SK-N-MC (cell line): ENCODE measurements at regions not wholly inside any gene's neighbourhood (a gene's known extent, or its start where the extent isn't known, plus 50 kb on each side); places are given as distances from the start of the nearest gene placed in this dataset.

Experiments
- EZH2 ChIP-seq: fragments of 200-600 bp; sonication (generic); IDR thresholded peaks from one replicate; pipeline ENCODE4 v1.6.1; 2017; ENCODE audit warnings: antibody characterized with exemption
- POLR2AphosphoS5 ChIP-seq: IDR thresholded peaks from 2 replicates; pipeline ENCODE4 v1.6.1; 2012; ENCODE audit warnings: mild to moderate bottlenecking, low read depth, low read length, borderline replicate concordance

DNA sequence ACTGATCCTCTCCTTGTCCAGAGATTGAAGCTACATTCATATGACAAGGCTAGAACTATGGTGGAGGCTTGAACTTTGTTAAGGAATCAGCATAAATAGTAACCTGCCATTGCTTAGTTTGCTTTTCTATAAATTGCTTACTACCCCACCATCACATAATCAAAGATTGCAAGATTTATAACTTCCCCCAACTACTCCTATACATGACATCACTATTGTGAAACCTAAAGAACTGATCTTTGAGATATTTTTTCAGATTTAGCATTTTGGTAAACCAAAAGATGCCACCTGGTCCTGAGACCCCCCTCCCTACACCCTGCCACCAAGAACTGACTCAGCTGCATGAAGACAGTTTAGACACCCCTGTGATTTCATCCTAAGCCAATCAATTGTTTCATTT, 385.3 kb downstream of the CDC5L start:
- TF ChIP-seq POLR2AphosphoS5 (no peak), EZH2 (no peak)
